H1 (cell line): ENCODE measurements at regions not wholly inside any gene's neighbourhood (a gene's known extent, or its start where the extent isn't known, plus 50 kb on each side); places are given as distances from the start of the nearest gene placed in this dataset.

Experiments used
- CTCF ChIA-PET: fragments of 300-600 bp; sonication (Branson Sonifier 250); formaldehyde crosslinking; loops from one replicate; lab custom pipeline; 2021; ENCODE audit not compliant: partially characterized antibody; lab: Charles Lee
- POLR2A ChIA-PET: fragments of 300-600 bp; sonication (Branson Sonifier 250); formaldehyde crosslinking; loops from one replicate; lab custom pipeline; 2021; ENCODE audit warnings: inconsistent platforms; ENCODE audit not compliant: partially characterized antibody; lab: Charles Lee
- DNase-seq, 2 experiments: peaks; one replicate each; pipeline versions ENCODE4 v3.0.0 to v3.0.0-alpha.2; 2010 to 2022; ENCODE audit warnings: low spot score in 2 of 2, low read depth in 1 of 2, mixed read lengths in 1 of 2
- FAIRE-seq: peaks from 2 replicates; lab custom pipeline; 2011; peaks lifted over from hg19 to GRCh38; lab: Jason Lieb, UNC
- H2AFZ ChIP-seq: 2 replicates; pipeline ENCODE4 v1.8.1; 2012; ENCODE audit warnings: low read length, inconsistent platforms
- H2AK5ac ChIP-seq: 2 replicates; pipeline ENCODE4 v1.6.1; 2013; ENCODE audit warnings: low read depth, low read length
- H2BK120ac ChIP-seq: replicated peaks from 2 replicates; pipeline ENCODE3; 2013; ENCODE audit warnings: low read depth, low read length, inconsistent platforms
- H2BK12ac ChIP-seq: 2 replicates; pipeline ENCODE4 v1.6.1; 2013; ENCODE audit warnings: low read depth, low read length
- H2BK15ac ChIP-seq: 2 replicates; pipeline ENCODE4 v1.6.1; 2013; ENCODE audit warnings: low read length
- H2BK20ac ChIP-seq: 2 replicates; pipeline ENCODE4 v1.6.1; 2013; ENCODE audit warnings: low read length
- H2BK5ac ChIP-seq: 2 replicates; pipeline ENCODE4 v1.6.1; 2013; ENCODE audit warnings: low read depth, low read length
- H3K14ac ChIP-seq: 2 replicates; pipeline ENCODE4 v1.6.1; 2013; ENCODE audit warnings: inconsistent platforms; ENCODE audit not compliant: insufficient read length
- H3K18ac ChIP-seq: 2 replicates; pipeline ENCODE4 v1.6.1; 2013; ENCODE audit warnings: low read length; ENCODE audit errors: extremely low read depth
- H3K23ac ChIP-seq: 2 replicates; pipeline ENCODE4 v1.6.1; 2013; ENCODE audit warnings: inconsistent platforms; ENCODE audit not compliant: insufficient read length
- H3K23me2 ChIP-seq: 2 replicates; pipeline ENCODE4 v1.6.1; 2013; ENCODE audit warnings: low read depth, low read length
- H3K27ac ChIP-seq: 2 replicates; pipeline ENCODE4 v1.6.1; 2011; ENCODE audit warnings: low read depth, low read length, inconsistent platforms
- H3K27me3 ChIP-seq, 4 experiments: replicated peaks in 1 of 4; 1 replicate in 1 of 4; 2 replicates in 3 of 4; pipeline versions ENCODE4 v1.6.1 to v1.8.1; 2011 to 2013; ENCODE audit warnings: low read length in 3 of 4, mild to moderate bottlenecking in 3 of 4, inconsistent platforms in 2 of 4, mixed read lengths in 2 of 4, moderate library complexity in 1 of 4; ENCODE audit not compliant: control insufficient read depth in 3 of 4, insufficient read depth in 3 of 4; ENCODE audit errors: extremely low read depth in 1 of 4
- H3K36me3 ChIP-seq, 4 experiments: 2 replicates each; pipeline versions ENCODE4 v1.6.1 to v1.8.1; 2011 to 2013; ENCODE audit warnings: mild to moderate bottlenecking in 4 of 4, low read length in 3 of 4, moderate library complexity in 2 of 4, control low read depth in 1 of 4, inconsistent platforms in 1 of 4; ENCODE audit not compliant: insufficient read depth in 4 of 4, control insufficient read depth in 2 of 4
- H3K4ac ChIP-seq: replicated peaks from 2 replicates; pipeline ENCODE3; 2013; ENCODE audit warnings: low read length, low read depth, mixed read lengths, inconsistent platforms; ENCODE audit not compliant: insufficient read length
- H3K4me1 ChIP-seq, 4 experiments: replicated peaks in 1 of 4; 1 replicate in 1 of 4; 2 replicates in 3 of 4; pipeline versions ENCODE4 v1.6.1 to v1.8.1; 2011 to 2013; ENCODE audit warnings: low read length in 3 of 4, inconsistent platforms in 2 of 4, mixed read lengths in 1 of 4; ENCODE audit not compliant: insufficient read depth in 4 of 4, control insufficient read depth in 3 of 4
- H3K4me2 ChIP-seq, 2 experiments: 2 replicates each; pipeline versions ENCODE4 v1.6.1 to v1.8.1; 2011 to 2013; ENCODE audit warnings: low read depth in 2 of 2, low read length in 2 of 2, control low read depth in 1 of 2, inconsistent platforms in 1 of 2, mild to moderate bottlenecking in 1 of 2; ENCODE audit not compliant: insufficient read depth in 1 of 2
- H3K4me3 ChIP-seq, 4 experiments: fragments of 200-600, 300-600 bp in 1 of 4; sonication (generic), shearing (Covaris generic), sonication (Bioruptor Twin) in 1 of 4; 2 replicates each; pipeline versions ENCODE4 v1.5.1 to v1.8.1; 2011 to 2016; ENCODE audit warnings: low read length in 4 of 4, low read depth in 3 of 4, control low read depth in 2 of 4, inconsistent platforms in 2 of 4, mild to moderate bottlenecking in 2 of 4, mixed read lengths in 1 of 4, moderate library complexity in 1 of 4; ENCODE audit not compliant: insufficient read depth in 2 of 4; ENCODE audit errors: extremely low read depth in 1 of 4
- H3K56ac ChIP-seq: replicated peaks from 2 replicates; pipeline ENCODE3; 2013; ENCODE audit warnings: low read depth, mild to moderate bottlenecking, mixed read lengths, low read length, inconsistent platforms; ENCODE audit not compliant: insufficient read length
- H3K79me1 ChIP-seq: 2 replicates; pipeline ENCODE4 v1.6.1; 2013; ENCODE audit warnings: low read depth, low read length, control low read depth
- H3K79me2 ChIP-seq, 2 experiments: 2 replicates each; pipeline versions ENCODE4 v1.6.1 to v1.8.1; 2012 to 2013; ENCODE audit warnings: low read length in 2 of 2, mild to moderate bottlenecking in 2 of 2, inconsistent platforms in 1 of 2; ENCODE audit not compliant: insufficient read depth in 2 of 2, control insufficient read depth in 1 of 2
- H3K9ac ChIP-seq, 4 experiments: replicated peaks in 1 of 4; 1 replicate in 1 of 4; 2 replicates in 3 of 4; pipeline versions ENCODE4 v1.6.1 to v1.8.1; 2011 to 2013; ENCODE audit warnings: low read depth in 3 of 4, low read length in 3 of 4, control low read depth in 2 of 4, mild to moderate bottlenecking in 2 of 4, moderate library complexity in 2 of 4, inconsistent platforms in 1 of 4; ENCODE audit errors: extremely low read depth in 1 of 4
- H3K9me3 ChIP-seq, 2 experiments: 2 replicates each; pipeline versions ENCODE4 v1.6.1 to v1.8.1; 2012 to 2013; ENCODE audit warnings: mild to moderate bottlenecking in 2 of 2, moderate library complexity in 2 of 2, control low read depth in 1 of 2, inconsistent platforms in 1 of 2, low read depth in 1 of 2, low read length in 1 of 2, mixed read lengths in 1 of 2; ENCODE audit not compliant: insufficient read depth in 2 of 2
- H4K20me1 ChIP-seq, 2 experiments: replicated peaks in 1 of 2; 2 replicates each; pipeline versions ENCODE3 to v1.8.1; 2011 to 2013; ENCODE audit warnings: inconsistent platforms in 2 of 2, low read length in 2 of 2, mild to moderate bottlenecking in 1 of 2; ENCODE audit not compliant: insufficient read depth in 2 of 2, control insufficient read depth in 1 of 2
- H4K5ac ChIP-seq: 2 replicates; pipeline ENCODE4 v1.6.1; 2013; ENCODE audit warnings: low read length, low read depth, mixed read lengths, inconsistent platforms; ENCODE audit not compliant: insufficient read length
- H4K8ac ChIP-seq: 2 replicates; pipeline ENCODE4 v1.8.0; 2013; ENCODE audit warnings: mild to moderate bottlenecking, moderate library complexity, low read length, inconsistent platforms; ENCODE audit not compliant: insufficient read depth; ENCODE audit errors: extremely low read depth
- H4K91ac ChIP-seq: replicated peaks from 2 replicates; pipeline ENCODE3; 2013; ENCODE audit warnings: low read length, mixed read lengths, inconsistent platforms; ENCODE audit not compliant: insufficient read length
- ATF3 ChIP-seq: IDR thresholded peaks from 2 replicates; pipeline ENCODE4 v1.6.1; 2011; ENCODE audit warnings: low read depth, mild to moderate bottlenecking, low read length; ENCODE audit not compliant: insufficient read depth
- BACH1 ChIP-seq: IDR thresholded peaks from 2 replicates; pipeline ENCODE4 v1.6.1; 2012; ENCODE audit warnings: low read length, improper control_type of control experiment
- CTBP2 ChIP-seq: IDR thresholded peaks from 2 replicates; pipeline ENCODE4 v1.7.0; 2011; ENCODE audit warnings: borderline replicate concordance, mild to moderate bottlenecking, moderate library complexity, mixed read lengths, low read length; ENCODE audit not compliant: insufficient read depth, insufficient read length
- E2F6 ChIP-seq: IDR thresholded peaks from 2 replicates; pipeline ENCODE4 v1.6.1; 2012; ENCODE audit warnings: inconsistent platforms
- HDAC2 ChIP-seq, 2 experiments: fragments of 300-600 bp in 1 of 2; sonication (generic) in 1 of 2; IDR thresholded peaks; 2 replicates each; pipeline ENCODE4 v1.6.1; 2011 to 2012; ENCODE audit warnings: low read depth in 2 of 2, low read length in 2 of 2, mild to moderate bottlenecking in 2 of 2, moderate library complexity in 2 of 2, borderline replicate concordance in 1 of 2, inconsistent platforms in 1 of 2
- KDM4A ChIP-seq: IDR thresholded peaks from one replicate; pipeline ENCODE4 v1.7.1; 2012; ENCODE audit warnings: low read depth, mild to moderate bottlenecking, moderate library complexity, low read length, inconsistent platforms; ENCODE audit not compliant: severe bottlenecking
- PHF8 ChIP-seq: fragments of 200-600 bp; sonication (generic); conservative IDR thresholded peaks from 2 replicates; pipeline ENCODE4 v1.7.1; 2012; ENCODE audit warnings: low read depth, mild to moderate bottlenecking, inconsistent platforms, low read length, moderate library complexity
- SIRT6 ChIP-seq: IDR thresholded peaks from one replicate; pipeline ENCODE4 v1.7.1; 2012; ENCODE audit warnings: low read length, inconsistent platforms
- SP4 ChIP-seq: IDR thresholded peaks from 2 replicates; pipeline ENCODE4 v1.6.1; 2012; ENCODE audit warnings: low read length, inconsistent platforms
- TBP ChIP-seq: IDR thresholded peaks from 2 replicates; pipeline ENCODE4 v1.6.1; 2011; ENCODE audit warnings: low read depth, low read length, improper control_type of control experiment
- WGBS, 2 experiments: shearing (Covaris generic) in 1 of 2; methylation state at CpG; one replicate each; pipeline versions ENCODE4 v1.1.6 to v1.1.7; 2013 to 2015; ENCODE audit warnings: low lambda C conversion rate in 2 of 2, mixed read lengths in 2 of 2, inconsistent platforms in 1 of 2, low coverage in 1 of 2, missing lambda C conversion rate in 1 of 2; ENCODE audit not compliant: insufficient replicate concordance in 2 of 2, insufficient coverage in 1 of 2, insufficient read length in 1 of 2; ENCODE audit errors: extremely low coverage in 1 of 2, missing lambda C conversion rate in 1 of 2; 5-methylcytosine and 5-hydroxymethylcytosine counted together

DNA sequence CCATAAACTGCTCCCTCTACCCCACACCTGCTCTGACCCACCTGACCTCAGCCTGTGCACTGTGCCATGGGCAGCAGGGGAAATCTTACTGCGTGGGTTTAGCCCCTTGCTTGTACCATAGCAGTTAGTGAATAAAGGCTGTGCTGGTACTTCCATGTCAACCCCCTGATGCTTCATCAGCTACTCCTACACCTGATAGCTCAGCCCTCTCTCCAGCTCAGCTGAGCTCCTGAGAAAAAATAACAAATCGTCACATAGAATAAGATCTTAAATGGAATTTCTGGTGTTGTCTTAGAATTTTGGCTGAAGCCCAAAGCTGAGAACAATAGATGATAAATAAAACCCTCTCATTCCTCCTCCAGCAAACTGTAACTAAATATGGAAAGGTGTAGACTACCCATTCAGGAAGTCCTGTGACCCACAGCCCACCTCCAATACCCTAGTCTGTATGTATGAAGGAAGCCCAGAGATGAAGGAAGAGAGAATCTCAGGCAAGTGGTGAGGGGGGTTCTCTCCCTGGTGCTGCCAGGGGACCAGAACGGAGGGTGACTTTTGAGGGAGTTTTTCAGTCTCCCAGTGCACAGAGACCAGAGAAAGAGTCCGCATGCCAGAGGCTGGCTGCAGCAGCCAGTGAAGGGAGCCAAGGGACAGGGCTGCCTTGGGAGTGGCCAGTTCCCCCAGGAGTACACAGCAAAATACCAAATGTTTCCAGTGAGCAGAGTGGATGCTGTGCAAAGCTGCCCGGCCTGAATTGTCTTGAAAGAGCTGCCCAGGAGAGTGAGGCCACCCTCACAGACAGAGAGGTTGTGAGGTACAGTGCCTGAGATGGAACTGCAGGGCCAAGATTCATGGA is 227.3 kb downstream of the QDPR start:
- Histone ChIP-seq H2BK15ac (peak overlapping the region; percentile 0; the same call in 1 of the 2 replicates), H3K79me2 (no peaks in the 10 kb centered on the region), H2AK5ac (0 out of 2 replicates have a peak overlapping the region, but pooled peaks have one; percentile 3), H3K14ac (no peak overlapping the region), H3K23ac (no peak overlapping the region), H3K4ac (peak overlapping the region; percentile 57), H2AFZ (peak overlapping the region; percentile 64; the same call in 1 of the 2 replicates), H3K18ac (0 out of 2 replicates have a peak overlapping the region, but pooled peaks have one; percentile 8), H4K20me1 (no peaks in the 10 kb centered on the region), H3K79me1 (no peaks in the 10 kb centered on the region), H2BK12ac (peak overlapping the region; percentile 69; the same call in 1 of the 2 replicates), H3K4me3 (no peak overlapping the region), H3K56ac (no peak overlapping the region), H2BK20ac (peak overlapping the region; percentile 84; the same call in 1 of the 2 replicates), H3K27me3 (no peaks in the 10 kb centered on the region; a peak in 2 of 7 replicates), H3K4me2 (no peak overlapping the region), H3K27ac (no peak overlapping the region), H4K91ac (peak overlapping the region; percentile 45), H3K9ac (no peak overlapping the region), H3K4me1 (peaks cover 3 to 10% (median 5%) of the 10 kb centered on the region in 4 experiments; a peak in 5 of 7 replicates), H3K23me2 (no peaks in the 10 kb centered on the region), H4K8ac (no peak overlapping the region), H3K9me3 (peaks cover 0 to 5% of the 10 kb centered on the region in 2 experiments; a peak in 2 of 4 replicates), H2BK120ac (peak overlapping the region; percentile 48), H4K5ac (no peak overlapping the region), H3K36me3 (no peaks in the 10 kb centered on the region), H2BK5ac (peak overlapping the region; percentile 45; the same call in 1 of the 2 replicates)
- ChIA-PET POLR2A (no interaction called here), CTCF (interaction anchor here (1.4 kb wide), 1 partner anchor 13 kb away, joined by 4 read pairs; no protein-coding TSS in a partner anchor)
- DNase-seq (no peak), FAIRE-seq (no peak)
- 95% methylated on average over 5 of the region's 5 CpGs; no CpG with 5 or more reads in 1 of the 2 experiments for WGBS, 2 experiments
- TF ChIP-seq BACH1: no peak
- TF ChIP-seq PHF8: no peak
- no peak for TF ChIP-seq SP4
- TF ChIP-seq SIRT6: no peak
- TF ChIP-seq E2F6: no peak
- TF ChIP-seq CTBP2: no peak
- TF ChIP-seq TBP: no peak
- no peak for TF ChIP-seq KDM4A
- TF ChIP-seq ATF3: no peak
- no peak for TF ChIP-seq HDAC2 (IDR thresholded peaks at IDR 0.05; ENCODE audit: borderline replicate concordance in 1 of 2, low read depth in 2 of 2, low read length in 2 of 2)
